ENCODE measurements at regions not wholly inside any gene's neighbourhood (a gene's known extent, or its start where the extent isn't known, plus 50 kb on each side); places are given as distances from the start of the nearest gene placed in this dataset.
"Not testable (repeated sequence)": the region's sequence is repeated elsewhere in the genome, so short reads cannot be mapped to it uniquely, and the experiment has no call there.

DNA sequence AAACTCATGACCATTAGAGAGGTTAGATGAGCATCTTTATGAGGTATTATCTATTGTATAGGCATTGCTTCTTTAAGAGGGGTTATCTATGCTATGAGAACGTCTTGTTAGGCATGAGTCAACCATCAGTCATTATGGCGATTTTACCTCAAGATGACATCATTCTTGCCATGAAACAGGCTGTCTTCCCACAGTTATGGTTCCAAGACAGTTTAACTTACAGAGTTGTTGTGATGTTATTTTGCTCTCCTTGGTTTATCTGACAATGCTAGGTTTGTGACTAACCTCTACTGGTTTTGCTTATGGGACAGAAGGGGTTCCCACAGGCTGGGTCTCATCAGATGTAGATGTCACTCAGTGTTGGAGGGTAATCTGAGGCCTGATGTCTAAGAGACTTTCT lies 1864.7 kb upstream of the ACO1 start:
- H3K4me3 ChIP-seq (replicated peaks; ENCODE audit: low read depth, low read length): no peak overlapping the region
- TF ChIP-seq, protein P1, sequence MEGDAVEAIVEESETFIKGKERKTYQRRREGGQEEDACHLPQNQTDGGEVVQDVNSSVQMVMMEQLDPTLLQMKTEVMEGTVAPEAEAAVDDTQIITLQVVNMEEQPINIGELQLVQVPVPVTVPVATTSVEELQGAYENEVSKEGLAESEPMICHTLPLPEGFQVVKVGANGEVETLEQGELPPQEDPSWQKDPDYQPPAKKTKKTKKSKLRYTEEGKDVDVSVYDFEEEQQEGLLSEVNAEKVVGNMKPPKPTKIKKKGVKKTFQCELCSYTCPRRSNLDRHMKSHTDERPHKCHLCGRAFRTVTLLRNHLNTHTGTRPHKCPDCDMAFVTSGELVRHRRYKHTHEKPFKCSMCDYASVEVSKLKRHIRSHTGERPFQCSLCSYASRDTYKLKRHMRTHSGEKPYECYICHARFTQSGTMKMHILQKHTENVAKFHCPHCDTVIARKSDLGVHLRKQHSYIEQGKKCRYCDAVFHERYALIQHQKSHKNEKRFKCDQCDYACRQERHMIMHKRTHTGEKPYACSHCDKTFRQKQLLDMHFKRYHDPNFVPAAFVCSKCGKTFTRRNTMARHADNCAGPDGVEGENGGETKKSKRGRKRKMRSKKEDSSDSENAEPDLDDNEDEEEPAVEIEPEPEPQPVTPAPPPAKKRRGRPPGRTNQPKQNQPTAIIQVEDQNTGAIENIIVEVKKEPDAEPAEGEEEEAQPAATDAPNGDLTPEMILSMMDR (IDR thresholded peaks at IDR 0.05; ENCODE audit: low read length, missing control alignments): no peak
- DNase-seq (ENCODE audit: low read depth): peak; percentile 7

DNA sequence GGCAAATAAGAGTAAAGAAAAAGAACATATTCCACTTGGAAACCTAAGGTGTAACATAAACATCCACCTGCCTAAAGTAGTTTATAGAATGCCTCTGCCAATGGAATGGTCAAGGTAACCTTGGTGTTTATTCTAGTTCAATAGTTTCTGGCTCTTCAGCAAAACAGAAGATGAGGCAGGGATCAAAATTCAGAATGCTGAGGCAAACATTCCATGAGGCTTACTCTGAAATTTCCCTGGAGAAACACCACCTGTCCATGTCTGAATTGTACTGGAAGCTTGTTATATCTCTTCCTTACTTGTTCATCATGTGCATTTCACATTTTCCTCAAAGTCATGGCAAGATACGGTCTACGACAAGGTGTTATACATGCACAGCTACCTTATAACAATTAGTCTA lies 1862.4 kb upstream of the ACO1 start:
- DNase-seq (ENCODE audit: low read depth): no peak
- TF ChIP-seq, protein P1 (IDR thresholded peaks at IDR 0.05; ENCODE audit: low read length, missing control alignments): no peak

DNA sequence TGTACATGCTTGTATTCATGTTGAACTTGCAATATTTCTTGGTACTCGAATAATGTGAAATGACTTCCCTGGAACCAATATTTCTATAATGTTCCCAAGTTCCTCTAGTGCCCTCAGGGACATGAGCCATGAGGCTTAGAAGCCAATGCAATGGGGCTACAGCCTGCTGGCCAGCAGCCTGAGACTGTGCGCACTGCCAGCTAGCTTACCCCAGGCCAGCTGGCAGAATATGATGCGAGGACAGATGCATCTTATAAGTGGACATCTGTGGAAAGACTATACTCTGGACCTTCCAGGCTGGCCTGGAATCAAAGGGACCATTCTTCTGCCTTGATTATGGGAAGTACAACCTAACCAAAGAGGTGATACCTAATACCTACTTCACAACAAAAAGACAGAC lies 1862.0 kb upstream of the ACO1 start:
- DNase-seq (ENCODE audit: low read depth): no peak
- TF ChIP-seq, protein P1 (IDR thresholded peaks at IDR 0.05; ENCODE audit: low read length, missing control alignments): no peak
- no peak overlapping the region for H3K4me3 ChIP-seq (replicated peaks; ENCODE audit: low read depth, low read length)

More for the DNA sequence above, 1862.4 kb upstream of the ACO1 start:
- H3K4me3 ChIP-seq (replicated peaks; ENCODE audit: low read depth, low read length): no peak overlapping the region

DNA sequence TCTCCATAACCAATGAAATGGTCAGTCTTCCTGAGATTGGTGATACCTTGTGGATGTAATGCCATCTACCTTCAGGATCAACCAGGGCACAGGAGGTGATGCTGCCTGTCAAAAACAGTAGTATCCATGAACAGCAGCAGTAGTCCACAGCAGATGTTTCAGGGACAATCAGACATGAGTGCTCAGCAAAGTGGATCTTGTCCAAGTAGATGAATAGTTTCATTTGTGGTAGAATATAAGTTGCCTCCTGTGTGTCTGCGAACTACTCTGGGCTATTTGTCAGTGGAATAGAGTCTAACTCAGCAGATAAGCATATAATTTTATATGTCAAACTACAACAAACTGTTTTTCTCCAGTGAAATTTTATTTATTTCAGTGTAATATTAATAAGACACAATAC lies 1860.1 kb upstream of the ACO1 start:
- no peak for DNase-seq (ENCODE audit: low read depth)
- no peak overlapping the region for H3K4me3 ChIP-seq (replicated peaks; ENCODE audit: low read depth, low read length)
- TF ChIP-seq, protein P1 (IDR thresholded peaks at IDR 0.05; ENCODE audit: low read length, missing control alignments): no peak

DNA sequence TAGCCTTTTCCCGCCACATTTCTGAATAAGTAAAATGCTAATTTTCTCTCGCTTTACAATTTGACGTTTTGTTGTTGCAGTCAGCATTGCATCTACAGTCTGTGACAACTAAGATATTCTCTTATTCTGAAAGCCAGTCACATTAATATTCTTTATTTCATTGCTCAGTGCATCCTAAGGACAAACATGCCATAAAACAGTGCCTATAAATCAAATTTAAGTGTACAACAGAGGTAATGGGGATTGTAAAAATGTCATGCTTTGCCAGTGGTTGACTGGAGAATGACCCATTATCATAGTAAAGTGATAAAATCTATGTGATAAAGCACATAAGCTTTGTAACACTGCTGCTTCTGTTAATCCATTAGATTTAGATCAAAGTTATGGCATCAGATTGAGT lies 1850.0 kb upstream of the ACO1 start:
- TF ChIP-seq, protein P1 (IDR thresholded peaks at IDR 0.05; ENCODE audit: low read length, missing control alignments): no peak

DNA sequence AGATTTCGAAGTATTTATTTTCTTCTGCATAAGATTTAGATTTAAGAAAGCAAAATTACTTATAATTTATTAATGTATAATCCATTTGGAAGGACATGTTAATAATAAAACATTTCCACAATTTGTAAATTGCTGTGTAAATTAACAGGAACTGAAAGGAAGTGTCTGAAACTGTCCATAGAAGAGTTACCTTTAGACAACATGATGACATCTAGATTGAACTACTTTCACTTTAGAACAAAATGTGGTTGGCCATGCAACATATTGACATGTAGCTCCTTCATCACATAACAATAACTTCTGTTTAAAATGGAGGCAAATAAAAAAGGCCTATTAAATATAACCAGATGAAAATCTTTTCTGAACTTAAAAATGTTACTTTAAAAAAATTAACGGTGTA lies 1849.5 kb upstream of the ACO1 start:
- no peak for DNase-seq (ENCODE audit: low read depth)
- H3K4me3 ChIP-seq (replicated peaks; ENCODE audit: low read depth, low read length): no peak overlapping the region
- TF ChIP-seq, protein P1 (IDR thresholded peaks at IDR 0.05; ENCODE audit: low read length, missing control alignments): no peak

More for the DNA sequence above, 1850.0 kb upstream of the ACO1 start:
- H3K4me3 ChIP-seq (replicated peaks; ENCODE audit: low read depth, low read length): no peak overlapping the region
- no peak for DNase-seq (ENCODE audit: low read depth)

DNA sequence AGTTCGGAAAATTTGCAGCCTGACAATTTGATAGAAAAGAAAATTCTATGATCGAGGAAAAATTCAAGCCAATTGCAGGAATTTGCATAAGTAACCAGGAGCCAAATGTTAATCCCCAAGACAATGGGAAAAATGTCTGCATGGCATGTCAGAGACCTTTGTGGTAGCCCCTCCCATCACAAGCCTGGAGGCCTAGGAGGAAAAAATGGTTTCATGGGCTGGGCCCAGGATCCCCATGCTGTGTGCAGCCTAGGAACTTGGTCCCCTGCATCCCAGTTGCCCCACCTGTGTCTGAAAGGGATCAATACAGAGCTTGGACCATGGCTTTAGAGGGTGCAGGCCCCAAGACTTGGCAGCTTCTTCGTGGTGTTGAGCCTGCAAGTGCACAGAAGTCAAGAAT lies 1847.9 kb upstream of the ACO1 start:
- no peak overlapping the region for H3K4me3 ChIP-seq (replicated peaks; ENCODE audit: low read depth, low read length)
- TF ChIP-seq, protein P1 (IDR thresholded peaks at IDR 0.05; ENCODE audit: low read length, missing control alignments): no peak
- DNase-seq (ENCODE audit: low read depth): no peak

DNA sequence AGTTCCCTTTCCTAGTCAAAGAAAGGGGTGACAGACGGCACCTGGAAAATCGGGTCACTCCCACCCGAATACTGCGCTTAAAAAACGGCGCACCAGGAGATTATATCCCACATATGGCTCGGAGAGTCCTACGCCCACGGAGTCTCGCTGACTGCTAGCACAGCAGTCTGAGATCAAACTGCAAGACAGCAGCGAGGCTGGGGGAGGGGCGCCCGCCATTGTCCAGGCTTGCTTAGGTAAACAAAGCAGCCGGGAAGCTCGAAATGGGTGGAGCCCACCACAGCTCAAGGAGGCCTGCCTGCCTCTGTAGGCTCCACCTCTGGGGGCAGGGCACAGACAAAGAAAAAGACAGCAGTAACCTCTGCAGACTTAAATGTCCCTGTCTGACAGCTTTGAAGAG lies 1844.7 kb upstream of the ACO1 start:
- not testable (repeated sequence) for DNase-seq (ENCODE audit: low read depth)

More for the DNA sequence above, 1844.7 kb upstream of the ACO1 start:
- not testable (repeated sequence) for H3K4me3 ChIP-seq (replicated peaks; ENCODE audit: low read depth, low read length)

All from fibroblast of pulmonary artery (primary cell).